Activated CD4-positive, alpha-beta T cell treated with anti-CD3 and anti-CD28 coated beads, Interleukin-2, Interleukin-6, amounts not matched to agents 100 ng/mL and 50 ng/mL, durations not matched to agents 16 hours and 8 hours (primary cell): ENCODE measurements at regions not wholly inside any gene's neighbourhood (a gene's known extent, or its start where the extent isn't known, plus 50 kb on each side); places are given as distances from the start of the nearest gene placed in this dataset.

Experiments used
- DNase-seq: peaks from one replicate; pipeline ENCODE4 v3.0.0-alpha.2; 2020

DNA sequence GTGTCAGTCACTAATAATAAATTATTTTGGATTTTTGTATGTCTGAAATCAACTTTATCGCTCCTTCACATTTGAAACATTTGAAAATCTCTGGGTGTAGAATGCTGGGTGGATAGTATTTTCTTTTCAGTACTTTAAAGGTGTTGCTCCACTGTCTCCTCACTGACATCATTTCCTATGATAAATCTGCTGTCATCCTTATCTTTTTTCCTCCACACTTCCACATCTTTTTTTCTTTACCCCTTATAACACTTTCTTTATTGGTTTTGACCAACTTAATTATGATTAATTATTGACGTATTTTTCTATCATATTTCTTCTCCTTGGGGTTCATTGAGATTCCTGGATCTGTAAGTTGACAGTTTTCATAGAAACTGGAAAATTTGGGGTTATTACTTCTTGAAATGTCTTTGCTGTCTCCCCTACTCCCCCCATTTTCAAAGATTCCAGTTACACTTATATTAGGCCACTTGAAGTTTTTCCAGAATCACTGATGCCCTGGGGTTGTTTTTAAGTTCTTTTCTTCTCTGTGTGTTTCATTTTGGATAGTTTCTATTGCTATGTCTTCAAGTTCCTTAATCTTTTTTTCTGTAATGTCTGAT, 177.5 kb upstream of the DIO3 start:
- no peak for DNase-seq

DNA sequence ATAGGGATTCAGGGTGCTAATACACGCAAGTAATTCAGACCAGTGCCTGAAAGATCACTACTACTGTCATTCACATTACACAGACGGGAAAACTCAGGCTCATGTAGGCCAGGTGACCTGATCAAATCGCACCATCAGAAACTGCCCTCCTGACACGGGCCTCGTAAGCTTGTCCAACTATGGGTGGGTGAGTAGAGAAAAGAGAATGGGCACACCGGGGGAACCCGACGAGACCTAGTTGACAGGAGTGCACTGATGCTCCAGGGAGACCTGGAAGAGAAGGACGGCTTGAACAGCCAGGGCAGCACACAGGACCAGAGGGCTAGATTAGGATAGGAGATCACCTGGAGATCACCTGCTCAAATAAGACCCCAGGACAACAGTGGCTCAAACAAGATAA, 166.9 kb upstream of the DIO3 start:
- DNase-seq, result no peak

DNA sequence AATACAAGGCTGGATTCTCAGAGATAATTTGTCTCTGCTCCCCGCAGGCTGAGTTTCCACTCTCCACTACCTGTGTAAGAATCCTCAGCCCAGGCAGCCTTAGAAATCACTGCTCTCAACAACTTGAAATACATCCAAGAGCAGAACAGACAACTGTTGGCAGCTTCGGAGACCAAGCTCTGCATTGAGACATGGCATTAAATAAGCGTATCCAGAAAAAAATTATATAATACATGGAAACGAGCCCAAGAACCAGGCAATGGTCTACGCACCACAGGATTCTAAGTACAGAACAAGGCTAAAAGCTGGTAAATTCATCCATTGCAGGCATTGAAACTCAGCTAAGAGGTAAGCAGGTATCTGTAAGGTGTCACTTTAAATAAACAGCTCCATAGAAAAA, 165.5 kb upstream of the DIO3 start:
- no peak for DNase-seq

DNA sequence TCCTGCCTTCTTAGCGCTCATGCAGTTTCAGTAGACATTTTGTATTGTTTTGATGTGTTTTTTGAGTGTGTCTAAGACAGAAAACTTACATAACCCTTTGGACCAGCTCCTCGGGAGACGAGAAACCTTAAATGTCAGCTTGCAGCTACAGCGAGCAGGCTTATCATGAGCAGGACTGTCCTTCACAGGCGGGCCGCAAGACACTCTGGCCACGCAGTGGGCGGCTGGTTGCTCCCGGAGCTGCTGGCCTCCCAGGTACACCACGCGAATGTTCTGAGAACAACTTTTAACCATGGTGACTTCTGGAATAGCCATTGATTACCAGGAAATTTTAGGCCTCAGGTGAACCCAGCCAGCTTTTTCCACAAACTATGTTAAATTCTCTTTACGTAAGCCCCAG, 164.1 kb upstream of the DIO3 start:
- DNase-seq, result no peak

DNA sequence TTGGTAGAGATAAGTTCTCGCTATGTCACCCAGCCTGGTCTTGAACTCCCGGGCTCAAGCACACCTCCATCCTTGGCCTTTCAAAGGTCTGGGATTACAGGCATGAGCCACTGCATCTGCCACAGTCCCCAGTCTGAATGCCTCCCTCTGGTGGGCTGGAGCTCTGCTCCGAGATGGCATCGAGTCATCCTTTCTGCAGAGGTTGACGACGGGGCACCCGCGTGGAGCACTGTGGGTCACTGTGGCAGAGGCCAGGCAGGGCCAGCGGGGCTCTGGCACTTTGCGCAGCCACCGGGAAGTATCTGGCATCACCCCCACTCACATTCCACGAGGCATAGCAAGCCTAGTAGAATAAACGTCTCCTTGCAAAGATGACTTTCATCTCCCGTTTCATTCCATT, 163.3 kb upstream of the DIO3 start:
- no peak for DNase-seq

DNA sequence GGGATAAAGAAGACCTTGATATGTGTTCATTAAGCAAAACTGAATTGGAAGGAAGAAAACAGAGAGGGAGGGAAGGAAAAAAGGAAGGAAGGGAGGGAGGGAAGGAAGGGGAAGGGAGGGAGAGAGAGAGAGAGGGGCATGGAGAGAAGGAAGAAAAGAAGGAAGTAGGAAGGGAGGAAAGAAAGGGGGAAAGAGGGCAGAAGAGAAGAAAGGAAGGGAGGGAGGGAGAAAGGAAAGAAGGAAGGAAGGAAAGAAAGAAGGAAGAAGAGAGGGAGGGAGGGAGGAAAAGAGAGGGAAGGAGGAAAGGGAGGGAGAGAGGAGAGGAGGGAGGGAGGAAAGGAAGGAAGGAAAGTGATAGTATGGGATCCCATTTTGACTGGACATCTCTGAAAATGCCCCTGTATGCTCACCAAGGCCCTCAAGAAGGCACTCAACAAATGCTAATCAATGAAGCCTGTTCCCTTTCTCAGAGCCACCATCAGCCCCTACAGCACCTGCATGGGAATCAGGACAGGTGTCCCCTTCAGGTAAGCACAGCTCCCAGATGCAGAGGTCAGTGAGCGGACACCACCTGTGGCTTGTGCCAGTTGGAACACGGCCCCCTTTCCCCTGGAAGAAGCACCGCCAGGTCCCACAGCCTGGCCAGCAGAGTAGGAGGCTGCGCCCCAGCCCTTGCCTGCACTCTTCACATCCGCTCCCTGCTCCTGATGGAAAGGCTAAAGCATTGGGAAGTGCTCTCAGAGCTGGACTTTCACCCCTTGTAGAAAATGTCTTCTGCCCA, 161.4 kb upstream of the DIO3 start:
- no peak for DNase-seq

DNA sequence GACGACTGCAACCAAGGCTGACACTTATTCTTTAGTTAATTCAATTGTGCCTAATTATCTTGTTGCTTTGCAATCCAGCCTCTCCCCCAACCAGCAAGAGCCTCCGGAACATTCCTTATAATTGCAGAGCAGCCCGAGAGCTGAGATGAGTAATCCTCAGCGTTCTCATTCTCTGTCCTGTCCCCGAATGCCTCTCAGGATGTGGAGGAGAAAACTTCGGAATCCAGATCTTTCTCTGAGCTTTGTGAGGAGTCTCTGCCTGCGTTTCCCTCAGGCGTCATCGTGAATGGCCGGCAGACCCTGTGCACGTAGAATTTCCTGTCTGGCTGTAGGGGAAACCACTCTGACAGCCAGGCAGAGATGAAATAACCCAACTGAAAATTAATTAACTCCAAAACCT, 160.5 kb upstream of the DIO3 start:
- DNase-seq, result no peak

DNA sequence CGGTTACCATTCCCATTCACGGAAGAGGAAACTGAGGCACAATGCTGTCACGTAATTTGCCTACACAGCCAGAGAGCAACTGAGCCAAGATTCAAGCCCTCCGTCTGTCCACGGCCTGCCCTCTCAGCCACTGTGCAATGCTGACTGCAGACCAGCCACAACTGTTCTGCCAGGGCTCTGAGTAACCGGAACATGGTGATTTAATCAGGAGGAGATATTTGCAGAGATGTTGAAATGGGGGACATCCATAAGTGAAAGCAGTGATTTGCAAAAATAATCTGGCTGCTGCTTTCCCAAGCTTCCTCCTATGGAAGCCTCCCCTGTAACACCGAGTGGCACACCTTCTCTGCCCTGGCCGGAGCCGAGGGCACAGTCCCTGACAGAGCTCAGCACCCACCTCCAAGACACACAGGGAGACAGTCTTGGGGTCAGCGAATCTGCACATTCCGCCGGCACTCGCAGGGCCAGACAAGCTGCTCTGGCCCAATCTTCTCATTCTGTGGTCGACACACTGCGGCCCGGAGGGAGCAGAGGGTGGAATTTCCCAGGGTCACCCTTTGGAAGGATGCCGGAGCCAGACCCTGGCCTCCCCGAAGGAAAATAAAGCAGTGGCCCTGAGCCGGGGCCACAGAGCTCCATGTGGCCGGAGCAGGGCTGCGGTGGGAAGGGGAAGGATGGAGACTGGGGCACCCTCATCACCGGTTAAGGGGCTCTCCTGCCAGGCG, 158.2 kb upstream of the DIO3 start:
- no peak for DNase-seq

DNA sequence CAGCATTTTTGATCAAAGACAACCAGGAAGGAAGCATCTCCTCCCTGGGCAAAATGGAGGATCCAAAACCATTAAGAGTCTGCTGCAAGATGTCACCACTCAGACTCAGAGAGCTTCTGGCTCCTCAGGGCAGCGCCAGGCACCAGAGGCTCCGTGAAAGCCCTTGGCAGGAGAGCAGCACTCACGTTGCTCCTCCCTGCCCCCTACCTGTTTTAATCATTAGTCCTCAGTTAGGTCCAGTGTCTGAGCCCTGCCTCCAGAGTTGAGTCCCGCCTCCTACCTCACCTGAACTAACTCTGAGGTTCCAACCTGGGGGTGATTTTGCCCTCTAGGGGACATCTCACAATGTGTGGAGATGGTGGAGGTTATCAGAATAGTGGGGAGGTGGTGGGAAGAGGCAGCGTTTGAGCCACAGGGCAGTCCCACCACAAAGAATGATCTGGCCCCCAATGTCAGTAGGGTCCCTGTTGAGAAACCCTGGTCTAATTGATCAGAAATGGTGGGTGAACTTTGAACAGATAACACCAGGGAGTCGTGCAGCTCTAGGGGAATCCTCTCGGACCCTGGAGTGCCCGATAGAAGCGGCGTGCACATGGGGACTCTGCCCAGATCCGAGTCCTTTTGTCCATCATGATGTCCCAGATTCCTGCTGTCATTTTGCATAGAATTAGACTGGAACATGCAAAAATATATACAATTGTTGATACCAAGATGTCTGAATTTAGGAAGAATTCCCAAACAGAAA, 156.7 kb upstream of the DIO3 start:
- DNase-seq, result no peak

DNA sequence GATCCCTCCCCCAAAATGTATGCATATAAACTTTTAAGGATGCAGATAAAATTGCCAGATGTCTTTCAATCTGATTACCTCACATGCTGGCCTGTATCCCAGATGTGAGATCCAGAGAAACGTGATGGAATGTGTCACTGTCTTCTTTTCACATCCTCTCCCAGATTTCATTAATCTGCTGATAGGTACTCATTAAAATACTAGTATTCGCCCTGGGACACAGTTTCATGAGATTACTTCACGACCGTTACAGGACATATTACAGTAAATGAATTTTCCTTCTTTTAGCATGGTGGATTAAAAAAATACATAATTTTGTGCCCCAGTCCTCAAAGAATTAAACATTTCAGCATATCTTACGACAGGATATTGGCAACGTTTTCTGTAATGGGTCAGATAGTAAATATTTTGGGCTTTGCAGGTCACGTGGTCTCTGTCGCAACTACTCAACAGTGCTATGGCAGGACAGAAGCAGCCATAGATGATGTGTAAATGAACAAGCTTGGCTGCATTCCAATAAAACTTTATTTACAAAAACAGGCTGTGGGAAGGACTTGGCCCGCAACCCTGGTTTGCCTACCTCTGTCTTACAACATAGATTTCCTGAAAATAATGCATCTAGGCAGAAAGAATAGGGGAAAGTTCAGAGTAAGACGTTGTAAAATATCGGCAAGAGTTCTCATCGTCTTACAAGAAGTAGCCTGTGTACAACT, 156.0 kb upstream of the DIO3 start:
- no peak for DNase-seq

DNA sequence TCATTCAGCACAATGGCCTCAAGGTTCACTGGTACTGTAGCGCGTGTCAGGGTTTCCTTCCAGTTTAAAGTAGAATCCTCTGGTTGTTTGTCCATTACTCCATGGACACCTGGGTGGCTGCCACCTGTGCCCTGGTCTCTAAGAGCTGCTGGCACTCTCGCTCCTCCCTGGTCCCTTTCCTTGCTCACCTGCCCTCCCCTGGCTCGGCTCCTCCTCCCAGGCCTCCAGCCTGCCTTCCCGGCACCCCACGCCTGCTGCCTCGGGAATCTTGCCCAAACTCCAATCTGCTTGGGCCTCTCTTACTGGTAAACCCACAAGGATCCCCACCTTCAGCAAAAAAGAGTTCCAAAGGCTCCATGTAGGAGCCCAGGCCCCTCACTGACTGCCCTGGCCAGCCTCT, 154.4 kb upstream of the DIO3 start:
- DNase-seq, result no peak

DNA sequence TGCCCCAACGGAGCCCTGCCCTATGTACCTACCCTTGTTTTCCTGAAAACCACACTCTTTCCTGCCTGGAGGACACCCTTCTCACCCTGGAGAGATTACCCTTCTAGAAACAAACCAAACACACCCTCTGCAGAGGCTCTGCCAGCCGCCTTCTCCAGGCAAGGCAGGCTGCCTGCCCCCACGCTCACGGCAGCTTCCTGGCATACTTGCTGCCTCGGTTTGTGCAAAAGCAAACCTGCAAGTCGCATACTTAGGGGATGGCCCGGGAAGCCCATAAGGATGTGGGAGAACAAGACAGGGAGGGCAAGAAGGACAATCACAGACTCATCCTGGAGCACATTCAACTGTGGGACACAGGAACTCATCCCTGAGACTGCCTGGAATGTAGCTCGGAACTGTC, 154.0 kb upstream of the DIO3 start:
- no peak for DNase-seq

DNA sequence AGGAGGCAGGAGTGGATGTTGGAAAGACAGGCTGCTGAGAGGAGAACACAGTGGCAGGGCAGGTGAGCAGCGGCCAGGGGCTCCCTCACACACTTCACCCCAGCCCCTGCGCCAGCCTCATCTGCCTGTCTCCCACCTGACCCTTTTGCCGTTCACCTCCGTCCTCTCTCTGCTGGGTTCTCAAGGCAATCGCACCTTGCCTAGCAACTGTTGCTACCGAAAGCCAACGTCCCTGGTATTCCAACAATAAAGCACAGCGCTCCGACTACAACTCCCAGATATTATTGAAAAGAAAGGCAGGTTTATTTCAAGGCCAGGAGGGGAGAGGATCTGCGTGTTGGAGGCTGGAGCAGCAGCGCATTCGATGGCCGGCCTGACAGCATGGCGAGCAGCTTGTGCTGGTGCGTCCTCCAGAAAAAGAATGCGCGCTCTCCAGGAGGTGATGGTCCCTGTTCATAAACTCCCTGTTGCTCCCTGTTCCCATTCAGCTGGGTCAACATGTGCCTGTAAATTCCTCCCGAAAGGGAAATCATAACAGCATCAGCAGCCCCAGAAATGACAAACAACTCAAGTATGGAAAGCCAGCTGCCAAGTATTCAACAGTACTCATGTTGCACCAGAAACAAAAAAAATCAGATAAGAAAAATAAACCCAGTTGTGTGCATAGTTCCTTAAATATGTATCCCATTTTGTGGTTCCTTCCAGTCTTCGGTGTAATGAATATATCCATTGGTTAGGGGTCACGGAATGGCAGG, 153.0 kb upstream of the DIO3 start:
- no peak for DNase-seq

DNA sequence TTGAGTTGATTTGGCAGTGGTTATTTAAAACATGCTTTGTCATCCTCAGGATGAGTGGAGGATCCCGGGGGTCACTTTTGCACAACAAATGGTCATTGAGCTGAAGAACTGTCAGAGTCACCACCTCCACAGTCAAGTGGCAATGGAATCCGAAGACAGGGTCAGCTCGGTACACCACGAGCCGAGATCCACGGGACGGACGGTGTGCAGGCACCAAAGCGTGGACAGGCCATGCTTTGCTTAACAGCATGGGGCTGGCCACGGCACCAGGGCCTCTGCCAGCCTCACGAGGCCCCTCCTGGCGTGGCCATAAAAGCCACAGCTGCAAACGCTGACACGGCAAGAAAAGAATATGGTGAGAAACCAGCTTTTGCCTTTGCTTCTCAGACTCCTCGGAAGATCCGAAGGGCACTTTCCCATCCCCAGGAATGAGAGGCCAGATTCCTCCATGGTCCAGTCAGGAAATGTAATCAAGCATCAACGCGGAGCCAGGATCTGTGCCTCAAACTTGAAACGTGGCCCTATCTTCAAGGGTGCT, 152.2 kb upstream of the DIO3 start:
- no peak for DNase-seq

DNA sequence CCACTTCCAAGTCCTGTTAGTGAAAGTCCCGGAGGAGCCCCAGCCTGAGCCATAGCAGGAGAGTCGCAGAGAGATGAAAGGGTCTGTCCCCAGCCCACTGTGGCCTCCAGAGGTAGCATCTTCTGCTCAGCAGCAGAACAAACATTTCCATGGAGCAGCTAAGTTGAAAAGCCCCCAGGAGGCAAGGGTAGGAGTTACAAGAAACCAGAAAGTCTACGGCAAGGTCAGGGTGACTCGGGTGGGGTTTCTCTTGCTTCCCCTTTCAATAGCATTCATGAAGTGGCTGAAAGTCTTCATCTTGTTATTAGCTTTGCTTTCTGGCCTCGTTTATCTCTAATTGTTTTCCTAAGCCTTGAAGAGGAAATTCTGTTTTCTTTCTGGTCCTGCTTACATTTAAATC, 151.2 kb upstream of the DIO3 start:
- DNase-seq, result no peak

DNA sequence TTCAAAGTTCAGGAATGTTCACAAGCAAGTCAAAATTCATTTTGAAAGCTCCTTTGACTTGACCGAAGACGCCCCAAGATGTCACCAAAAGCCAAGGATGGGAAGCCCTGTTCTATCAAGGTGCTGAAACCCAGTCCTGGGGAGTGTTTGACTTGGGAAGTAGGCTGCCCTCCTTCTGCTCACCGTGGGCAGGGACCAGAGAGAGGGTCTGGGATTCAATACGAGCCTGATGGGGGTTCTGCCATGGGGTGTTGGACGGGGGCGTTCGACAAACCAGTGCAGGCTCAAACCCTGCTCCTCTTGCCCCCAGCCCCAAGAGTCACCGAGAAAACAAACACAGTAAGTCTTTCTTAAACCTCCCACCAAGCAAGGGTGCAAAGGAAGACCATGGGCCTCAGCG, 150.1 kb upstream of the DIO3 start:
- DNase-seq, result no peak

DNA sequence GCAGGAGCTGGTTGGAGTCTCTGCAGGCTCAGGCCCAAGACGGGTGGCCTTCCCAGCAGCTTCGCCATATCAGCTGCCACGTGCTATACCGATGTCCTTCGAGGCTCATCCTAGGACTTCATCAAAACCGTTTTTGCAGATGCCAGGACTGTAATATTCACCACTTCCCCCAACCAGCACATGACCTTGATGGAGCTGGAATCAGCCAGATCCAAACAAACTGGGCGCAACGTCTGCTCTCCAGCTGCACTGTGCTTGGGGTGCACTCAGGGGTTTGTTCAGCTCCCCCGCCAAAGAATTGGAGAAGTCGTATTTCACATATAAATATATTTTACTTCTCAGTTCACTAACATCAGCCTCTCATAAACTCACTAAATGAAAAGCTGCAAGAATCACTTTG, 149.5 kb upstream of the DIO3 start:
- no peak for DNase-seq

DNA sequence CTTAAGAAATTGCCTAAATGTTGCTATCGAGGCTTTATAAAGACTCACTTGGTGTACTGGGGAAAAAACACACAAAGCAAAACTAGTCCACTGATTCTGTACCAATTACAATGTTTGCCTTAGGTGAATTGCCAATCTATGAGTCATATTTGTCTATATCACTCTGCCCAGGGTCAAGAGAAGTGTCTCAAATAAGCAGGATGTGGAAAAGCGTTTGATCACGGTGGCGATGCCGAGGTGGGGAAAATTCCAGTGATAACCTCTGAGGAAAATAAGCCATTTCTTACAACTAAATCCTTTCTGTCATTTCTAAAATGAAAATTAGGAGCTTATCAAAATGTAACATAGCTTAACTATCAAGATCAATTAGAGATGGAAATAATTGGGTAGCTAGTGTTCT, 148.6 kb upstream of the DIO3 start:
- no peak for DNase-seq

DNA sequence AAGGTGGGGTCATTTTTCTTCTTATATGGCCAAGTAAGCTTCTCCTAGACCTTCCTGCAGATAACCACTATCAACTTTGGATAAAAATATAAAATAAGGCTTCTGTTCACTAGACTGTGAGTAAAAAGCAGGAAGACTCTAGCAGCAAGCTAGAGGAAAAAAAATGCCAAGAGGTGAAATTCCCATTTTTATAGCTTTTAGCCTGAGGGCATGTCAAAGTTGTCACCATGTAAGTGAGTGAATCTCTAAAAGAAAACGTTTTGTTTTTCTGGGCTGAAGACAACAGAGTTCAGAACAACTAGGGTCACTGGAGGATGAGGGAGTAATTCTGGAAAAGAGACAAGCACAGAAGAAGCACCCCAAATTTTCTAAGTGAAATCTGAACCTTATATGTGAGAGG, 143.9 kb upstream of the DIO3 start:
- no peak for DNase-seq

DNA sequence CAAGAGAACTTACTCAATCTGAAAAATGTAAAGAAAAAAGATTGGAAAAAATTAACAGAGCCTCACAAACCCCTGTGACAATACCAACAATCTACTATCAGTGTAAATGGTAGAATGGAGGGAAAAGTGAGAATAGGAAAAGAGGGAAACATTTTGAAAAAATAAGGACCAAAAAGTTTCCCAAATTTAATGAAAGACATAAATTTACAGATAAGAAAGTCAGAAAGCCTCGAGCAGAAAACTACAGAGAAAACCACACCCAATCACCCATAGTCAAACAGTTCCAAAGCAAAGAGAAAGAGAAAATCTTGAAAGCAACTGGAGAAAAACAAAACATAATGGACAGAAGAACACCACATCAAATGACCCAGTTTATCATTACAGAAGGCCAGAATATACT, 142.7 kb upstream of the DIO3 start:
- DNase-seq, result no peak

DNA sequence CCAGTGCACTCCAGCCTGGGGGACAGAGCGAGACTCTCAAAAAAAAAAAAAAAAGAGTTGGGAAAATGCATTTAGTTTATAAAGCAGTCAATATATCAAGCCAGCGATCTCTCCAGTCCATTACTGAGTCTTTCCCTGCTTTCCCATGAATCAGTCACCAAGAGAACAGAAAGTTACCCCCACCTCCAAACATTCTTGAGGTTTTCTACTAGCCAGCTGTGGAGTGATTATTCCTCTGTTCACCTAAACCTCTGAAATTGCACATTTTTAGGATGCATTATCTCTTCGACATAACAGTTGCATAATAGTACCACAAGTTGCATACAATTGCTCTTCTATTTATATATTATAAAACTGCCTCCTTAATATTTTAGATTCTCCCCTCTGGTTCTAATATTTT, 134.8 kb upstream of the DIO3 start:
- DNase-seq, result no peak

DNA sequence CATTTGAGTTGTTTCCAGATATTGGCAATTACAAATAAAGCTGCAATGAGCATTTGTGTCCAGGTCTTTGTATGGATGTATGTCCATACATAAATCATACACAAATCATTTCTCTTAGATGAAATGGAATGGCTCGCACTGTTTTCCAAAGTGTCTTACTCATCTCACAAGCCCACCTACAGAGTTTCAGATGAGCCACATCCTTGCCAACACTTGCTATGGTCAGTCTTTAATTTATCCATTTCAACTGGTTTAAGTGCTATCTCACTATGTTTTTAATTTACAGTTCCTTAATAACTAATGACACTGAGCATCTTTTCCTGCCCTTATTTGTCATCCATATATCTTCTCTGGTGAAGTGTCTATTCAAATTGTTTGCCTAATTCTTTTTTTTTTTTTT, 132.9 kb upstream of the DIO3 start:
- no peak for DNase-seq
